Dendritic cell treated with granulocyte-macrophage colony-stimulating factor and Interleukin-4, amounts not matched to agents 40 ng/mL and 50 ng/mL, for 4 days (primary cell): ENCODE measurements at regions not wholly inside any gene's neighbourhood (a gene's known extent, or its start where the extent isn't known, plus 50 kb on each side); places are given as distances from the start of the nearest gene placed in this dataset.

Source experiments
- H3K27ac Mint-ChIP-seq: one replicate; pipeline ENCODE4 v1.8.0; 2022; ENCODE audit warnings: mild to moderate bottlenecking, mixed read lengths
- H3K27me3 Mint-ChIP-seq: one replicate; pipeline ENCODE4 v1.8.0; 2022; ENCODE audit warnings: mild to moderate bottlenecking, mixed read lengths
- H3K36me3 Mint-ChIP-seq: one replicate; pipeline ENCODE4 v1.8.0; 2022; ENCODE audit warnings: low read depth, mixed read lengths
- H3K4me1 Mint-ChIP-seq: one replicate; pipeline ENCODE4 v1.8.0; 2022; ENCODE audit warnings: low read depth, mixed read lengths
- H3K4me3 Mint-ChIP-seq: one replicate; pipeline ENCODE4 v1.8.0; 2022; ENCODE audit warnings: mild to moderate bottlenecking, moderate library complexity, mixed read lengths
- H3K9me3 Mint-ChIP-seq: one replicate; pipeline ENCODE4 v1.8.0; 2022; ENCODE audit warnings: mixed read lengths
- intact Hi-C: fragments of 100-400 bp; cut with micrococcal nuclease; formaldehyde crosslinking; loops from one replicate; pipeline ENCODE4 v1.15.0; 2022

DNA sequence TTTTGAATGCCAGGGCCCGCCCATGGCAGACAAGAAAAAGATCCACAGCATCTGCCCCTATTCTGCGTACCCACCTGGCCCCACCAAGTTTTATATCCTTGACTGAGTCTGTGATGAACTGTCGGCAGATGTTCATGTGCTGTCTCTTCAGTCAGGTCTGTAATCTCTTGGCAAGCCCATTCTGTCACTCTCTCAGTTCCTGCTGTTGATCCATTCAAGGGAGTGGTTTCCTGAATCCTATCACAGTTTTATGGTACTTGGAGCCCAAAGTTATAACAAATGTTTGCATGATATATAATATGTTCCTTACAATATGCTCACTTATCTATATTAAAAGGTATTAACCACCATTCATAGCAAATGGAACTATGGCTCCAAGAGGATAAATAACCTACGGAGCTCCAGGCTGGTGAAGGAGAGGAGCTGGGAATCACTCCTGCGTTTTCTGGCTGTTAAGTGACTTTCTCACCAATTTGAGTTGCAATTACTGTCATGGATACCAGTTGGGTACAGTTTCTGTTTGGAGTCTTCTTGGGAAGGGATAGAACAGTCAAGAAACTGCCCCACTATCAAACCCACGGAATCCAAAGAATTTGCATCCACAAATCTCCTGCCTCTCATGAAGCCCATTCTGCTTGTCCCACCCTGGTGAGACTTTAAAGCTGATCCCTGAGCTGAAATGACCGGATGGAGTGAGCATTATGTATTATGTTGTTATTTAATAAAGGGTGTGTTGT lies 103.4 kb upstream of the SPRY4 start:
- H3K27me3 Mint-ChIP-seq, result peaks cover 56% of the 10 kb centered on the region
- no peak overlapping the region for H3K4me3 Mint-ChIP-seq
- intact Hi-C loops, result no loop called here
- H3K27ac Mint-ChIP-seq, result no peak overlapping the region
- peaks cover 11% of the 10 kb centered on the region for H3K4me1 Mint-ChIP-seq
- H3K36me3 Mint-ChIP-seq, result no peaks in the 10 kb centered on the region
- no peaks in the 10 kb centered on the region for H3K9me3 Mint-ChIP-seq

DNA sequence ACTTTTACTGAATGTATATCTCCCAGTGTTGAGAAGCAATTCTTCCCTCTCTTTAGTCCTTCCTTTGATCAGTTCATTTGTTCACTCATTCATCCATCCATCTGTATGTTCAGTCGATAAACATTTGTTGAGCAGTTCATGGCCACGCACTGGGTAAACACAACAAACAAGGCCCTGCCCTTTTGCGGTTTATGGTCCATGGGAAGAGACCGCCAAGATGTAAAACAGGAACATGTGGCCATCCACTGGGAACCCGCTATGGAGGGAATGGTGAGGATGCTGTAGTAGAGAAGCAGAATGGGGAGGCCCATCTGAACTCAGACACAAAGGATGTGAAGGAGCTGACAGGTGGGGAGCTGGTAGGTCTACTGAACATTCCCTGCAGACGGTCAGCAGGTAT lies 102.7 kb upstream of the SPRY4 start:
- peaks cover 55% of the 10 kb centered on the region for H3K27me3 Mint-ChIP-seq
- H3K4me1 Mint-ChIP-seq, result peaks cover 11% of the 10 kb centered on the region
- no peaks in the 10 kb centered on the region for H3K9me3 Mint-ChIP-seq
- intact Hi-C loops, result no loop called here
- no peak overlapping the region for H3K4me3 Mint-ChIP-seq
- no peak overlapping the region for H3K27ac Mint-ChIP-seq
- no peaks in the 10 kb centered on the region for H3K36me3 Mint-ChIP-seq

DNA sequence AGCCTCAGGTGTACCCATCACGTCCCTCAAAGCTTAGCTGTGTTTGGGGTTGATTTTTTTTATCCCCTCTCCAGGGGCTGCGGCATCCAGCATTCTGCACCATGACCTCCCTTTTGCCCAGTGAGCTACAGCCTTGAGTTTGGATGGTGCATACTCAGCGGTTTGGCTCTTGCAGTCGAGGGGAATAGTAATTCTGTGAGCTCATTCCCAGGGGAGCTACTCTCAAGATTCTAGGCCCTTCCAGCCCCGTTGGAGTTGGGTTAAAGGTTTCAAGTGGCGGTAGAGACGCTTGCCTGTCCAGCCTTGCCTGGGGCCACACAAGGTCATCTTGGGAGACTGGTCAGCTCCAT lies 102.2 kb upstream of the SPRY4 start:
- peaks cover 50% of the 10 kb centered on the region for H3K27me3 Mint-ChIP-seq
- no peak overlapping the region for H3K27ac Mint-ChIP-seq
- intact Hi-C loops, result no loop called here
- H3K9me3 Mint-ChIP-seq, result no peaks in the 10 kb centered on the region
- H3K4me3 Mint-ChIP-seq, result no peak overlapping the region
- no peaks in the 10 kb centered on the region for H3K36me3 Mint-ChIP-seq
- peaks cover 11% of the 10 kb centered on the region for H3K4me1 Mint-ChIP-seq

DNA sequence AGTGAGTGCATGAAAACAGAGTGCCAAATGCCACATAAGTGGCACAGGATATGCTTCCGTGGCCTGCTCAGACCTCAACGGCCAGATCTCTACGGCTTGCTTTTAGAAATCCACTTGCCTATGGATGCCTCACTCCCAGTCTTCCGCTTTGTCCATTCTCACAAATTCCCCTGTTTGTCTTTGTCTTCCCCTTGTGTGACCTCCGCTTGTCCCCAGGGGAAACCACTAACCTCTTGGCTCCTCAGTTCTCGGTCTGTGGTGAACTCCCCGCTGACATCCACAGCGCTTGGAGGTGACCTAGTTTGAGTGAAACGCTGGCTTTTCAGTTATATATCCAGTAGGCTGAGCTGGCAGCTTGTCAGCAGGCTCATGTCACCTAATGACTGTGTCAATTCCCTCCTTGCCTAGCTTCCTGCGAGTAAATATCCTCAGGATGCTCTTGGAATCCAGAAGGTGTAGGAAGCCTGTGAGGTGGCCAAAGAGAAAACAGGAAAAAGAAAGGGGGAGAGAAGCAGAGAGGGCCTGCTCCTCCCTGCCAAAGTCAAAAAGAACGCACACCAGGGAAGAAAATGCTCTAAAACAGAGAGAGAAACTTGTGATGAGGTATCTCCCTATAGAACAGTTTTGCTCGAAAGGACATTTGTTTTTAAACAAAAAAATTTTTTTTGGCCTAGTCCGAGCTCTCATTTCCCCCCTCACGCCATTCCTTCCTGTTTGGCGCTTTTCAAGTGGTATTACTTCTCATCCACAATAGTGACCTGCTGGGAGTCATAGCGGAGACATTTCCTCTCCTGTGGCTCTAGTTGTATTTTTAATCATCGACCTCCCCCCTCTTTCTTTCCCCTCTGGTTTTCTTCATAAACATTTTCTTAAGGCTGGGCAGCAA lies 101.6 kb upstream of the SPRY4 start:
- H3K27me3 Mint-ChIP-seq, result peaks cover 46% of the 10 kb centered on the region
- no peak overlapping the region for H3K27ac Mint-ChIP-seq
- H3K36me3 Mint-ChIP-seq, result no peaks in the 10 kb centered on the region
- no peaks in the 10 kb centered on the region for H3K9me3 Mint-ChIP-seq
- H3K4me3 Mint-ChIP-seq, result no peak overlapping the region
- peaks cover 14% of the 10 kb centered on the region for H3K4me1 Mint-ChIP-seq
- intact Hi-C loops, result no loop called here

DNA sequence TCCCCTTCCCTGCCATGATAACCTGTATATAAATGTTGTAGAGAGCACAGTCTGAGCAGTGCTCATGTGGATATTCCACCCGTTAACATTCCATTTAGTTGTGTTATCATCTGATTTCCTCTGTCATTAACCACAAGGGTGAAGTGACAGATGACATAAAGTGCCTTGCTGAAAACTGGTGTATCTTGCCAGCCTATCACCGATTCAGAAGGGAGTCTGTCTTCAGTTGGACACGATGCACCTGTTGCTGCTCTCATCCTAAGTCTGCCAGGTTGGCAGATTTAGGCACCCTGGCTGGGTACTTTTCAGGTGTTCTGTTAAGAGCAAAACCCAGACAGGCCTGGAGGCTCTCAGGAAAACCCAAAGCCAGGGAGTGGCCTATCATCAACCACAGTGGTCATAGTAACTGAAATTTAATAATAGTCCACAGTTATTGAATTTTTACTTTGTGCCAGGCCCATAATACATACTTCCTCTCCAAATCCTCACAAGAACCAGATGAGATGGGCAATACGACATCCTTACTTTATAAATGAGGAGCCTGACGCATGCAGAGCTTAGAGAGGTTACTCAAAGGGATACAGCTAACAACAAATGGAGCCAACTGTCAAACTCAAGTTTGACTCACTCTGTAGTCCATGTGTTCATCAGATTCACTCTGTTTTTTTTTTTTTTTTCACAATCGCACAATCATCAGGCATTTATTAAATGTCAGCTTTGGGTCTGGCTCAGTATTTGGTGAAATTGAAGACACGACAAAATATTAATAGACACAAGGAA lies 100.7 kb upstream of the SPRY4 start:
- Mint-ChIP-seq H3K9me3 (no peaks in the 10 kb centered on the region), H3K4me3 (no peak overlapping the region), H3K27ac (no peak overlapping the region), H3K36me3 (no peaks in the 10 kb centered on the region), H3K4me1 (peaks cover 23% of the 10 kb centered on the region), H3K27me3 (peaks cover 48% of the 10 kb centered on the region)
- intact Hi-C loops, result no loop called here

DNA sequence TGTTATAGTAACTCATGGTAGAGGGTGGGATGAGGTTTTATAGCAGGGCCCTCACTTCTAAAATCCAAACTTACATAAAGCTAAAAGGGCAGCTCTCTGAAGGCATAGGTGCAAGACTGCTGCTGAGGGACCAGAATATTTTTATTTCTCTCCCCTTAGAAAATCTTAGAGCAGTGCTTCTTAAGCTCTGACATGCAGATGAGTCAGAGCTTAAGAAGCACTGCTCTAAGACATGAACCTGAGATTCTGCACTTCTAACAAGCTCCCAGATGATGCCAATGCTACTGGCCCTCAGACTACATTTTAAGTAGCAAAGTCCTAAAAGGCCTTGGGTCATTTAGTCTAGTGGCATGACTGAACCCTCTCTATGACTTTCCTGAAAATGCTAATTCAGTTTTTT lies 97.6 kb upstream of the SPRY4 start:
- Mint-ChIP-seq H3K27ac (no peak overlapping the region), H3K36me3 (no peaks in the 10 kb centered on the region), H3K9me3 (no peaks in the 10 kb centered on the region), H3K27me3 (peaks cover 36% of the 10 kb centered on the region), H3K4me3 (no peak overlapping the region), H3K4me1 (peaks cover 23% of the 10 kb centered on the region)
- intact Hi-C loops, result no loop called here

DNA sequence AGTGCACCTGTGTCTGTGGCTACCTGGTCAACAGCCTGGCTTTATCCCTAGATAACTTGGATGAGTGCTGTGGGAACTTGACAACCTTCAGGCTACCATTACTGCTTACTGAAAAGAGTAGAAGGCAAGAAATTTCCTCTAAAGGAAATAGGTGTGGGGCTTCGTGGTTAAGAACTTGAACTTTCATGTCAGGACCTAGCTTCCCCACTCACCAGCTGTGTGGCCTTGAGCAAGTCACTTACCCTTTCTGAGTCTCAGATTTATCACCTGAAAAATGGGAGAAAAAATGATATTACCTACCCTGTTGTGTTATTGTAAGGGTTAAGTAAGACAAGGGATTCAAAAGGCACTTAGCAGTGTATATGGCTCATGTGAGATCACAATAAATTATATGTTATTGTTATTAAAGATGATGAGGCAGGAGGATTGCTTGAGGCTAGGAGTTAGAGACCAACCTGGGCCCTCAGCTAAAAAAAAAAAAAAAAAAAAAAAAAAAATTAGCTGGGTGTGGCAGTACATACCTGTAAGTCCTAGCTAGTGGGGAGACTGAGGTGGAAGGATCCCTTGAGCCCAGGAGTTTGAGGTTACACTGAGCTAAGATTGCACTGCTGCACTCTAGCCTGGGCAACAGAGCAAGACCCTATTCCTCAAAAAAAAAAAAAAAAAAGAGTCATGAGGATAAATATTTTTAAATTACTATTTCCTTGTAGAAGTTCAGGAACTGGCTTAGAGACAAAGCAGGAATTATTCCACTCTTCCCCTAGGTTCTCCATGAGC lies 97.0 kb upstream of the SPRY4 start:
- intact Hi-C loops, result no loop called here
- H3K36me3 Mint-ChIP-seq, result no peaks in the 10 kb centered on the region
- no peak overlapping the region for H3K4me3 Mint-ChIP-seq
- no peak overlapping the region for H3K27ac Mint-ChIP-seq
- no peaks in the 10 kb centered on the region for H3K9me3 Mint-ChIP-seq
- peaks cover 21% of the 10 kb centered on the region for H3K4me1 Mint-ChIP-seq
- peaks cover 31% of the 10 kb centered on the region for H3K27me3 Mint-ChIP-seq

DNA sequence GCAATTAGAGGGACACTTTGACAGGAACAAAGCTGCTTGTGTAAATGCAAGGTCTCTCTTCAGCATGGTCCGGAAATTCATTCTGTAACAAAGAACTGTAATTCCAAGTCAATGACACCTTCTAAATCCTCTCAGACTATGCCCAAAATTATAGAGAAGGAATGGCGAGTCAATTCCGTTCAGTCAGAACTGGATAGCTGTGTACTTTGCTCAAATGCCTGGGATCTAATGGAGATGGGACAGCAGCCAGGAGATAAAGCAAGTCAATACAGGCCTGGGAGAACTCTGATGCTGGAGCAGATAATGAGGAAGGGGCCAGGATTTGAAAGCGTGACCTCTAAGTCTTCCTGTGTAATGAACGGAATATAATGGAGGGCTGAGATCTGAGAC lies 96.4 kb upstream of the SPRY4 start:
- H3K9me3 Mint-ChIP-seq, result no peaks in the 10 kb centered on the region
- H3K4me3 Mint-ChIP-seq, result no peak overlapping the region
- peaks cover 15% of the 10 kb centered on the region for H3K4me1 Mint-ChIP-seq
- H3K36me3 Mint-ChIP-seq, result no peaks in the 10 kb centered on the region
- intact Hi-C loops, result no loop called here
- peaks cover 27% of the 10 kb centered on the region for H3K27me3 Mint-ChIP-seq
- no peak overlapping the region for H3K27ac Mint-ChIP-seq

DNA sequence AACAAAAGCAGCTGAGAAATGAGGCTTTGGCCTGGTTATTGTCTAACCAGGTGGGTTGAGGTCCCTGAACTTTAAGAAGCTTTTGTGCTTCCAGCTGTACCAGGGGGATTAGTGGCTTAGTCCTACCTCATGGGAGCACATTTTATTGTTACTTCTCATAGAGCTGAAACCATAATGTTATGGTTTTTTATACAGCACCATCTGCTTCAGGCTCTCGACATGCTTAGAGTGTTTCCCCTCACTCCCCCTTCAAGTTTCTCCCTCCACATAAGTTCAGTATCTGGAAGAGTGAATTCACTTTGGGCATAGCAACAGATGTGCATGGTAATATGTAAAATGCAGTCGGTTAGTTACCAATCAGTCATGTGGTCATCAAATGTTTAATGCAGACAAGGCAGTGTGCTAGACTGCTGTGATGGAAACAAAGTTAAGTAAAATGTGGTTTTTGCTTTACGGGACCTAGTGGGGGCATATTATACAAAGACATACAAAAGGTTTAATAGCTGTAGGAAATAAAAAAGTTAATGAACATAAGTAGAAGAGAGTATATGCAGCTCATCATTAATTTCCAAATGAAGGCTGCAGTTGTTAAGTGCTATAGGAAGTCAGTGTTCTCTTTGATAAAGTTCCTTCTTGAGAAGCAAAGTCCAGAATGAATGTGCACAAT lies 95.9 kb upstream of the SPRY4 start:
- Mint-ChIP-seq H3K27me3 (peaks cover 28% of the 10 kb centered on the region), H3K4me3 (no peak overlapping the region), H3K27ac (no peak overlapping the region), H3K4me1 (peaks cover 12% of the 10 kb centered on the region), H3K36me3 (no peaks in the 10 kb centered on the region), H3K9me3 (no peaks in the 10 kb centered on the region)
- intact Hi-C loops, result no loop called here

DNA sequence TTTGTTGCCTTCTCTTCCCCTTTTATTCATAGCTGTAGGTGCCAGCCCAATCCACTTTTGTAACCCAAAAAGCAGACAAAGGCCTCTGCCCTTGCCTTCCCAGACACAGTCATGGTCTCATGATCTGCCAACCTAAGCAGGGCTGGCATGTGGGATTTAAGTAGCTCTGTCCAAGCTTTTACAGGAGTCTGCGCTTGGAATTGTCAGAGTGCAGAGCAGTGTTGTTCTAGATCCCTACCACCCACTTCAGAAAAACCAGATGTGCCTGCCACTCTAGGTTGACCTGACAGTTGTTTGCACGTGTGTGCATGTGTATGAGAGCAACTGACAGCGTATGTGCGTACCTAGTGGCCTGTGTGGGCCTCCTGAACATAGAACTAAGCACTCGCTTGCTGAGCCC lies 87.8 kb upstream of the SPRY4 start:
- H3K4me1 Mint-ChIP-seq, result no peaks in the 10 kb centered on the region
- no peak overlapping the region for H3K27ac Mint-ChIP-seq
- H3K4me3 Mint-ChIP-seq, result no peak overlapping the region
- no peaks in the 10 kb centered on the region for H3K36me3 Mint-ChIP-seq
- H3K27me3 Mint-ChIP-seq, result peaks cover 32% of the 10 kb centered on the region
- intact Hi-C loops, result no loop called here
- H3K9me3 Mint-ChIP-seq, result no peaks in the 10 kb centered on the region

DNA sequence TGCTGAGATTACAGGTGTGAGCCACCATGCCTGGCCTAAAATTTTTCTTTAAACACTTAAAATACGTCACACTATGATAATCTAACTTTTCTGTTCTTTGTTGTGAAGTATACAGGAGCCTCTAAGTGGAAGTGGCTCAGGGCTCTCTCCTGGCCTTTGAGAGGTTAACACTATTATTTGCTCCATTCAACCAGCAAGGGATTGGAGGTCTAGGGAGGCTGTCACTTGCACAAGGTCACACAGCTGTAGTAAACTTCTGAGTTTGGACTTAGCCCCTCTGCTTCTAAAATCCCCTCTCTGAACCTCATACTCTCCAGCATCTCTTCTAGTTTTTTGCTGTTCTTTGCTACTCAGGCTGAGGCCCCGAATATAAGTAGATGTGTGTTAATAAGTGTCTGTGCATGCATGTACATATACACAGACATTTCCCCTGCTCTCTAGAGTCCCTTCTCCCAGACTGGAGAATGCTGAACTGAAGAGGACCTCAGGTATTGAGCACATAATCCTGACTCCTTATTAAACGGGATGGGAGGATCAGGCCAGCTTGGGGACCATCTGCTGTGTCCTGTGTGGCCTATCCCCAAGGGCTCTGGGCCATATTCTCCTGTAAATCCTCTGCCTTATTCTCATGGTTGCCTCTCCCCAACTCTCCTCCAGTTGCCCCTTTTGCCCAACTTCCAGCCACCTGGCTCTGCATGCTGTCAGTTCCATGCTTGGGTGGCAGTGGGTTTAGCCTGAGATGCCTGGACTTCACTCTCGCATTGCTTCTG lies 87.0 kb upstream of the SPRY4 start:
- no peak overlapping the region for H3K4me3 Mint-ChIP-seq
- H3K4me1 Mint-ChIP-seq, result no peaks in the 10 kb centered on the region
- no peak overlapping the region for H3K27ac Mint-ChIP-seq
- intact Hi-C loops, result no loop called here
- no peaks in the 10 kb centered on the region for H3K9me3 Mint-ChIP-seq
- H3K27me3 Mint-ChIP-seq, result peaks cover 36% of the 10 kb centered on the region
- H3K36me3 Mint-ChIP-seq, result no peaks in the 10 kb centered on the region

DNA sequence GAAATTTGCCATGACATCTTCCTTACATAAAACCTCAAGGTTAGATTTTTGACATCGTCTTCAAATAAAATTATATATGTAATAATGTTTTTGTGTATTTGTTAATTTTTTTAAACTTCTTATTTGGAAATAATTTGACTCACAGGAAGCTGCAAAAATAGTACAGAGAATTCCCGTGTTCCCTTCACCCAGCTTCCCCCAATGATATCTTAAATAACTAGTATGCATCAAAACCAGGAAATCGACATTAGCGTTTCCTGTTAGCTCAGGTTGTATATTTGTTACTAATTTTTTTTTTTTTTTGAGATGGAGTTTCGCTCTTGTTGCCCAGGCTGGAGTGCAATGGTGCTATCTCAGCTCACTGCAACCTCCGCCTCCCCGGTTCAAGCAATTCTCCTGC lies 86.3 kb upstream of the SPRY4 start:
- Mint-ChIP-seq H3K4me3 (no peak overlapping the region), H3K4me1 (no peaks in the 10 kb centered on the region), H3K9me3 (no peaks in the 10 kb centered on the region), H3K27ac (no peak overlapping the region), H3K36me3 (no peaks in the 10 kb centered on the region), H3K27me3 (peaks cover 42% of the 10 kb centered on the region)
- intact Hi-C loops, result no loop called here
